Endothelial cell (in vitro differentiated cells): ENCODE measurements at regions not wholly inside any gene's neighbourhood (a gene's known extent, or its start where the extent isn't known, plus 50 kb on each side); places are given as distances from the start of the nearest gene placed in this dataset.

Source experiments
- DNase-seq: peaks from one replicate; pipeline ENCODE4 v3.0.0; 2021; ENCODE audit warnings: low spot score
- H3K27ac Mint-ChIP-seq: one replicate; pipeline ENCODE4 v1.8.0; 2021; ENCODE audit warnings: mixed read lengths, inconsistent platforms; ENCODE audit not compliant: unreplicated experiment
- H3K27me3 Mint-ChIP-seq: one replicate; pipeline ENCODE4 v1.8.0; 2021; ENCODE audit warnings: mild to moderate bottlenecking, moderate library complexity, mixed read lengths, inconsistent platforms; ENCODE audit not compliant: unreplicated experiment
- H3K36me3 Mint-ChIP-seq: one replicate; pipeline ENCODE4 v1.8.0; 2021; ENCODE audit warnings: mild to moderate bottlenecking, low read depth, mixed read lengths, inconsistent platforms; ENCODE audit not compliant: unreplicated experiment
- H3K4me1 Mint-ChIP-seq: one replicate; pipeline ENCODE4 v1.8.0; 2021; ENCODE audit warnings: mild to moderate bottlenecking, mixed read lengths, inconsistent platforms; ENCODE audit not compliant: unreplicated experiment
- H3K4me3 Mint-ChIP-seq: one replicate; pipeline ENCODE4 v1.8.0; 2021; ENCODE audit warnings: mild to moderate bottlenecking, mixed read lengths, inconsistent platforms; ENCODE audit not compliant: unreplicated experiment
- H3K9me3 Mint-ChIP-seq: one replicate; pipeline ENCODE4 v1.8.0; 2021; ENCODE audit warnings: mixed read lengths, inconsistent platforms; ENCODE audit not compliant: unreplicated experiment
- TF ChIP-seq, protein P1 (sequence below): fragments of 200-600 bp; sonication (generic); IDR thresholded peaks from one replicate; pipeline ENCODE4 v1.5.0; 2021; ENCODE audit warnings: antibody characterized with exemption; ENCODE audit not compliant: unreplicated experiment

GRCh38 chr4:129233691-129234090 lies 137.7 kb downstream of the C4orf33 start:
- TF ChIP-seq, protein P1, sequence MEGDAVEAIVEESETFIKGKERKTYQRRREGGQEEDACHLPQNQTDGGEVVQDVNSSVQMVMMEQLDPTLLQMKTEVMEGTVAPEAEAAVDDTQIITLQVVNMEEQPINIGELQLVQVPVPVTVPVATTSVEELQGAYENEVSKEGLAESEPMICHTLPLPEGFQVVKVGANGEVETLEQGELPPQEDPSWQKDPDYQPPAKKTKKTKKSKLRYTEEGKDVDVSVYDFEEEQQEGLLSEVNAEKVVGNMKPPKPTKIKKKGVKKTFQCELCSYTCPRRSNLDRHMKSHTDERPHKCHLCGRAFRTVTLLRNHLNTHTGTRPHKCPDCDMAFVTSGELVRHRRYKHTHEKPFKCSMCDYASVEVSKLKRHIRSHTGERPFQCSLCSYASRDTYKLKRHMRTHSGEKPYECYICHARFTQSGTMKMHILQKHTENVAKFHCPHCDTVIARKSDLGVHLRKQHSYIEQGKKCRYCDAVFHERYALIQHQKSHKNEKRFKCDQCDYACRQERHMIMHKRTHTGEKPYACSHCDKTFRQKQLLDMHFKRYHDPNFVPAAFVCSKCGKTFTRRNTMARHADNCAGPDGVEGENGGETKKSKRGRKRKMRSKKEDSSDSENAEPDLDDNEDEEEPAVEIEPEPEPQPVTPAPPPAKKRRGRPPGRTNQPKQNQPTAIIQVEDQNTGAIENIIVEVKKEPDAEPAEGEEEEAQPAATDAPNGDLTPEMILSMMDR = no peak
- no peaks in the 10 kb centered on the region for H3K27me3 Mint-ChIP-seq
- H3K4me1 Mint-ChIP-seq = no peaks in the 10 kb centered on the region
- H3K27ac Mint-ChIP-seq = no peak overlapping the region
- H3K4me3 Mint-ChIP-seq = no peak overlapping the region
- no peaks in the 10 kb centered on the region for H3K9me3 Mint-ChIP-seq
- DNase-seq = no peak
- no peaks in the 10 kb centered on the region for H3K36me3 Mint-ChIP-seq

DNA sequence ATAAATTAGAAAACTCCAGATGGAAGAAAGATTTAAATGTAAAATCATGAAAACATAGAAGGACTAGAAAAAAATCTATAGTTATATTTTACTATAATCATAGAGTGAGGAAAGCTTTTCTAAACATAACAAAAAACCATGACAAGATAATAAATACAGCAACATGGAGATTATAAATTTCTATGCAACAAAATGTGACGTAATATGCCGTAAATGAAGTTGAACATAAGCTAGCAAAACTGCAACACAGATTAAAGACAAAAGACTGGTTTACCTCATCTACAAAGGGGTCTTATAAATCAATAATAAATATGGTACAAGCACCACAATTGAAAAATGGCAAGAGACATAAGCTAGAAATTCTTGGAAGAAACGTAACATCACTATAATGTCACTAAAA lies 140.4 kb downstream of the C4orf33 start:
- no peaks in the 10 kb centered on the region for H3K9me3 Mint-ChIP-seq
- H3K4me3 Mint-ChIP-seq = no peak overlapping the region
- H3K36me3 Mint-ChIP-seq = no peaks in the 10 kb centered on the region

GRCh38 chr4:129239088-129239487 lies 143.1 kb downstream of the C4orf33 start:
- Mint-ChIP-seq H3K9me3 (no peaks in the 10 kb centered on the region), H3K4me1 (peaks cover 4% of the 10 kb centered on the region), H3K4me3 (no peak overlapping the region), H3K27ac (no peak overlapping the region), H3K27me3 (no peaks in the 10 kb centered on the region), H3K36me3 (no peaks in the 10 kb centered on the region)
- no peak for DNase-seq
- TF ChIP-seq, protein P1 = no peak

More for the DNA sequence above, 140.4 kb downstream of the C4orf33 start:
- no peak overlapping the region for H3K27ac Mint-ChIP-seq
- DNase-seq = no peak
- TF ChIP-seq, protein P1 = no peak
- peaks cover 4% of the 10 kb centered on the region for H3K4me1 Mint-ChIP-seq
- no peaks in the 10 kb centered on the region for H3K27me3 Mint-ChIP-seq

- TF ChIP-seq, protein P1 = no peak
- no peaks in the 10 kb centered on the region for H3K27me3 Mint-ChIP-seq
- DNase-seq = no peak
Measured at GRCh38 chr4:129240816-129241215, 144.9 kb downstream of the C4orf33 start.

GRCh38 chr4:129246145-129246544 lies 150.2 kb downstream of the C4orf33 start:
- H3K27ac Mint-ChIP-seq = no peak overlapping the region
- DNase-seq = no peak
- TF ChIP-seq, protein P1 = no peak
- H3K9me3 Mint-ChIP-seq = no peaks in the 10 kb centered on the region
- peaks cover 1% of the 10 kb centered on the region for H3K36me3 Mint-ChIP-seq
- no peaks in the 10 kb centered on the region for H3K4me1 Mint-ChIP-seq
- no peak overlapping the region for H3K4me3 Mint-ChIP-seq
- H3K27me3 Mint-ChIP-seq = no peaks in the 10 kb centered on the region

More at GRCh38 chr4:129240816-129241215, 144.9 kb downstream of the C4orf33 start:
- no peaks in the 10 kb centered on the region for H3K9me3 Mint-ChIP-seq
- H3K4me3 Mint-ChIP-seq = no peak overlapping the region
- H3K36me3 Mint-ChIP-seq = no peaks in the 10 kb centered on the region
- no peak overlapping the region for H3K27ac Mint-ChIP-seq
- H3K4me1 Mint-ChIP-seq = peaks cover 4% of the 10 kb centered on the region
